ENCODE measurements at regions not wholly inside any gene's neighbourhood (a gene's known extent, or its start where the extent isn't known, plus 50 kb on each side); places are given as distances from the start of the nearest gene placed in this dataset.

- ATAC-seq (no peak), FAIRE-seq (no peak), DNase-seq (ENCODE audit: low spot score) (peak; percentile 11)
- Histone ChIP-seq H3K4me3 (replicated peaks in 1 of 3; ENCODE audit: insufficient read depth in 1 of 3, low read depth in 2 of 3, low read length in 3 of 3) (no peak overlapping the region), H3K36me3 (replicated peaks in 1 of 2; ENCODE audit: control insufficient read depth in 1 of 2, insufficient read depth in 2 of 2, low read length in 2 of 2) (no peaks in the 10 kb centered on the region), H3K9ac (ENCODE audit: insufficient read depth, low read depth, low read length) (no peak overlapping the region), H3K9me3 (ENCODE audit: low read length) (no peaks in the 10 kb centered on the region), H3K4me2 (ENCODE audit: low read depth, low read length) (no peak overlapping the region), H3K79me2 (ENCODE audit: insufficient read depth, low read length) (no peaks in the 10 kb centered on the region), H4K20me1 (ENCODE audit: insufficient read depth, low read length) (no peaks in the 10 kb centered on the region), H3K27me3 (ENCODE audit: control insufficient read depth in 1 of 2, insufficient read depth in 2 of 2, low read length in 2 of 2) (no peaks in the 10 kb centered on the region), H3K27ac (ENCODE audit: extremely low read length, insufficient read depth, low read length) (no peak overlapping the region), H3K4me1 (ENCODE audit: insufficient read depth, low read length) (peaks cover 8% of the 10 kb centered on the region), H2AFZ (ENCODE audit: low read length) (no peak overlapping the region)
- intact Hi-C loops (cut with micrococcal nuclease; ENCODE audit: unreplicated experiment): loop anchor here (10.0 kb wide), 1 partner anchor 164 kb away; no protein-coding TSS in a partner anchor
- in situ Hi-C loops (cut with HindIII; ENCODE audit: extremely low pct_ligation_motif_present, low pct_unique_long_range_greater_than_20kb): no loop called here
- TF ChIP-seq CEBPB (IDR thresholded peaks at IDR 0.05; ENCODE audit: borderline replicate concordance, low read depth, low read length): peak; percentile 2; the same call in 1 of the 2 replicates
- peak; percentile 84 for TF ChIP-seq FOSL2 (CRISPR knock-in tag; IDR thresholded peaks at IDR 0.05)
- no peak for TF ChIP-seq FOXA1 (IDR thresholded peaks at IDR 0.05)
- TF ChIP-seq FOXA1 (CRISPR knock-in tag; IDR thresholded peaks at IDR 0.05): 0 out of 2 replicates have a peak, but pooled peaks have one; percentile 11
- no peak for TF ChIP-seq ETS1 (CRISPR knock-in tag; IDR thresholded peaks at IDR 0.05)
- ChIA-PET CTCF (ENCODE audit: low intra/inter-chr PET ratio, low total read pairs) (no interaction called here), POLR2A (no interaction called here)
- WGBS (ENCODE audit: low lambda C conversion rate): 13% methylated on average over 8 of the region's 8 CpGs
- BruUV-seq (replicated peaks): no TSS peak
Measured at GRCh38 chr15:38868326-38869114, 303.9 kb upstream of the RASGRP1 start.

GRCh38 chr15:38871638-38872037 lies 307.0 kb upstream of the RASGRP1 start:
- ChIA-PET CTCF (ENCODE audit: low intra/inter-chr PET ratio, low total read pairs) (no interaction called here), POLR2A (no interaction called here)
- Histone ChIP-seq H3K4me3 (replicated peaks in 1 of 3; ENCODE audit: insufficient read depth in 1 of 3, low read depth in 2 of 3, low read length in 3 of 3) (no peak overlapping the region), H3K27me3 (ENCODE audit: control insufficient read depth in 1 of 2, insufficient read depth in 2 of 2, low read length in 2 of 2) (no peaks in the 10 kb centered on the region), H3K4me1 (ENCODE audit: insufficient read depth, low read length) (peaks cover 20% of the 10 kb centered on the region), H4K20me1 (ENCODE audit: insufficient read depth, low read length) (no peaks in the 10 kb centered on the region), H3K27ac (ENCODE audit: extremely low read length, insufficient read depth, low read length) (no peak overlapping the region), H3K36me3 (replicated peaks in 1 of 2; ENCODE audit: control insufficient read depth in 1 of 2, insufficient read depth in 2 of 2, low read length in 2 of 2) (no peaks in the 10 kb centered on the region), H3K9me3 (ENCODE audit: low read length) (no peaks in the 10 kb centered on the region), H3K9ac (ENCODE audit: insufficient read depth, low read depth, low read length) (no peak overlapping the region), H2AFZ (ENCODE audit: low read length) (no peak overlapping the region), H3K79me2 (ENCODE audit: insufficient read depth, low read length) (no peaks in the 10 kb centered on the region), H3K4me2 (ENCODE audit: low read depth, low read length) (no peak overlapping the region)
- 59% methylated on average over 3 of the region's 3 CpGs for WGBS (ENCODE audit: low lambda C conversion rate)
- FAIRE-seq (no peak), DNase-seq (ENCODE audit: low spot score) (no peak), ATAC-seq (no peak)
- no TSS peak for BruUV-seq (replicated peaks)
- intact Hi-C loops (cut with micrococcal nuclease; ENCODE audit: unreplicated experiment): no loop called here
- in situ Hi-C loops (cut with HindIII; ENCODE audit: extremely low pct_ligation_motif_present, low pct_unique_long_range_greater_than_20kb): no loop called here
- no peak for TF ChIP-seq PITX1 (CRISPR knock-in tag; IDR thresholded peaks at IDR 0.05)
- no peak for TF ChIP-seq ZNF576 (CRISPR knock-in tag; IDR thresholded peaks at IDR 0.05)
- TF ChIP-seq TSC22D2 (CRISPR knock-in tag; IDR thresholded peaks at IDR 0.05; ENCODE audit: borderline replicate concordance): no peak
- no peak for TF ChIP-seq KMT2A (CRISPR knock-in tag; IDR thresholded peaks at IDR 0.05)
- no peak for TF ChIP-seq RBFOX2 (IDR thresholded peaks at IDR 0.05; ENCODE audit: low read depth, low read length)
- no peak for TF ChIP-seq PHF20 (CRISPR knock-in tag; IDR thresholded peaks at IDR 0.05)
- TF ChIP-seq IKZF1 (IDR thresholded peaks at IDR 0.05): no peak
- no peak for TF ChIP-seq SP2 (CRISPR knock-in tag; IDR thresholded peaks at IDR 0.05)
- no peak for TF ChIP-seq ZNF24 (IDR thresholded peaks at IDR 0.05)
- no peak for TF ChIP-seq ZBTB39 (CRISPR knock-in tag; IDR thresholded peaks at IDR 0.05)
- no peak for TF ChIP-seq KLF12 (CRISPR knock-in tag; IDR thresholded peaks at IDR 0.05; ENCODE audit: borderline replicate concordance)
